ENCODE measurements at regions not wholly inside any gene's neighbourhood (a gene's known extent, or its start where the extent isn't known, plus 50 kb on each side); places are given as distances from the start of the nearest gene placed in this dataset.

- TF ChIP-seq POLR2A (IDR thresholded peaks at IDR 0.05) (no peak), CTCF (IDR thresholded peaks at IDR 0.05) (no peak)
Observed at GRCh38 chr11:80726236-80726635, 1285.4 kb upstream of the TENM4 start.

Data from heart left ventricle (tissue), 13 donors.